ENCODE measurements at regions not wholly inside any gene's neighbourhood (a gene's known extent, or its start where the extent isn't known, plus 50 kb on each side); places are given as distances from the start of the nearest gene placed in this dataset.

- no peak overlapping the region for H2AFZ ChIP-seq (ENCODE audit: low read depth)
- H3K4me1 ChIP-seq (ENCODE audit: low read depth, poor library complexity, severe bottlenecking), result peaks cover 8% of the 10 kb centered on the region
- no peak overlapping the region for H3K9ac ChIP-seq
- H3K36me3 ChIP-seq (ENCODE audit: insufficient read depth), result no peaks in the 10 kb centered on the region
- H3K79me2 ChIP-seq (ENCODE audit: insufficient read depth, low read depth), result no peaks in the 10 kb centered on the region
- H3K4me3 ChIP-seq (IDR thresholded peaks at IDR 0.05; ENCODE audit: insufficient read depth, low read depth, low read length), result no peak overlapping the region
- no peaks in the 10 kb centered on the region for H4K20me1 ChIP-seq (ENCODE audit: insufficient read depth)
- TF ChIP-seq CTCF (conservative IDR thresholded peaks at IDR 0.05; ENCODE audit: low read depth, low read length), result no peak
- no peak overlapping the region for H3K27ac ChIP-seq
- no peaks in the 10 kb centered on the region for H3K27me3 ChIP-seq (ENCODE audit: insufficient read depth, low read depth)
- H3K4me2 ChIP-seq, result no peak overlapping the region
Observed at GRCh38 chrX:39896951-39897740, 200.6 kb downstream of the BCOR start.

DNA sequence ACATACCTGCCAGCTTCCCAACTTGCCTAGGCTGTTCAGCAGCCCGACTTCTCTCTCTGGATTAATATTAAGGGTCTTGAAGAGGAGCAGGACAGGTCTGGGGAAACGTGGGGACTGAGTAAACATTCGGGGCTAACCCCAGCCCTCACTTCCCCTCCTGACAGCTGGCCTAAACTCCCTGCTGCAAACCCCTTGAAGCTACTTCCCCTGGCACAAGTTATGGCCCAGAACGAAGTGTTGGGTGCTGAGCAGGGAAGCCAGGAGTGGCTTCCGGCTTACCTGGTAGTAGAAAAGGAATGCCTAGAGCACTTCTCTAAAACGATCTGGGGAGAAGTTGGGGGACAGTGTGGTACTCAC is 200.0 kb downstream of the BCOR start:
- TF ChIP-seq CTCF (conservative IDR thresholded peaks at IDR 0.05; ENCODE audit: low read depth, low read length), result no peak
- no peak overlapping the region for H2AFZ ChIP-seq (ENCODE audit: low read depth)
- H4K20me1 ChIP-seq (ENCODE audit: insufficient read depth), result no peaks in the 10 kb centered on the region
- H3K27ac ChIP-seq, result no peak overlapping the region
- no peaks in the 10 kb centered on the region for H3K79me2 ChIP-seq (ENCODE audit: insufficient read depth, low read depth)
- no peak overlapping the region for H3K4me2 ChIP-seq
- no peak overlapping the region for H3K9ac ChIP-seq
- H3K4me3 ChIP-seq (IDR thresholded peaks at IDR 0.05; ENCODE audit: insufficient read depth, low read depth, low read length), result no peak overlapping the region
- H3K36me3 ChIP-seq (ENCODE audit: insufficient read depth), result no peaks in the 10 kb centered on the region
- no peaks in the 10 kb centered on the region for H3K27me3 ChIP-seq (ENCODE audit: insufficient read depth, low read depth)
- peaks cover 8% of the 10 kb centered on the region for H3K4me1 ChIP-seq (ENCODE audit: low read depth, poor library complexity, severe bottlenecking)

- no peak overlapping the region for H3K4me3 ChIP-seq (IDR thresholded peaks at IDR 0.05; ENCODE audit: insufficient read depth, low read depth, low read length)
- H3K27me3 ChIP-seq (ENCODE audit: insufficient read depth, low read depth), result no peaks in the 10 kb centered on the region
- no peak for TF ChIP-seq CTCF (conservative IDR thresholded peaks at IDR 0.05; ENCODE audit: low read depth, low read length)
- H3K9ac ChIP-seq, result no peak overlapping the region
- H3K4me1 ChIP-seq (ENCODE audit: low read depth, poor library complexity, severe bottlenecking), result peaks cover 8% of the 10 kb centered on the region
- no peak overlapping the region for H3K4me2 ChIP-seq
- no peaks in the 10 kb centered on the region for H3K36me3 ChIP-seq (ENCODE audit: insufficient read depth)
- H4K20me1 ChIP-seq (ENCODE audit: insufficient read depth), result no peaks in the 10 kb centered on the region
- no peak overlapping the region for H3K27ac ChIP-seq
- no peaks in the 10 kb centered on the region for H3K79me2 ChIP-seq (ENCODE audit: insufficient read depth, low read depth)
- H2AFZ ChIP-seq (ENCODE audit: low read depth), result no peak overlapping the region
Observed at GRCh38 chrX:39898147-39898546, 199.6 kb downstream of the BCOR start.

DNA sequence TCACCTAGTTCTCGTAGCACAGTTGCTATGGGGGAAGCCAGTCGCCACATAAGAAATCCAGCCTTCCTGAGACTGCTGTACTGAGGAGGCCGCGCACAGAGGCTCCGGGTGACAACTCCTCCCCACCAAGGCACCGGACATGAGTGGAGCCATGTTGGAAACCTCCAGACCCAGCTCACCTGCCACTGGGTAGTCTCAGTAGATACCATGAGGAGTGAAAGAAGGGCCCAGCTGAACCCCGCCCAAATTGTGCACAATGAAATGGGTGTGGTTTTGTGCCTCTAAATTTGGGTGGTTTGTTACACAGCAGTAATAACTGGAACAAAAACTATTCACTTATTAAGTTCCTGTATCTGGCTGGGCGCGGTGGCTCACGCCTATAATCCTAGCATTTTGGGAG is 198.7 kb downstream of the BCOR start:
- no peaks in the 10 kb centered on the region for H4K20me1 ChIP-seq (ENCODE audit: insufficient read depth)
- H3K79me2 ChIP-seq (ENCODE audit: insufficient read depth, low read depth), result no peaks in the 10 kb centered on the region
- H3K4me2 ChIP-seq, result no peak overlapping the region
- no peaks in the 10 kb centered on the region for H3K36me3 ChIP-seq (ENCODE audit: insufficient read depth)
- no peak overlapping the region for H2AFZ ChIP-seq (ENCODE audit: low read depth)
- no peak for TF ChIP-seq CTCF (conservative IDR thresholded peaks at IDR 0.05; ENCODE audit: low read depth, low read length)
- H3K9ac ChIP-seq, result no peak overlapping the region
- no peak overlapping the region for H3K27ac ChIP-seq
- no peak overlapping the region for H3K4me3 ChIP-seq (IDR thresholded peaks at IDR 0.05; ENCODE audit: insufficient read depth, low read depth, low read length)
- no peaks in the 10 kb centered on the region for H3K4me1 ChIP-seq (ENCODE audit: low read depth, poor library complexity, severe bottlenecking)
- H3K27me3 ChIP-seq (ENCODE audit: insufficient read depth, low read depth), result no peaks in the 10 kb centered on the region
